CD8-positive, alpha-beta memory T cell (primary cell): ENCODE measurements at regions not wholly inside any gene's neighbourhood (a gene's known extent, or its start where the extent isn't known, plus 50 kb on each side); places are given as distances from the start of the nearest gene placed in this dataset.

Experiments
- CTCF ChIA-PET: fragments of 350-600 bp; sonication (Branson Sonifier 250); formaldehyde crosslinking; loops from one replicate; lab custom pipeline; 2021; ENCODE audit warnings: antibody characterized with exemption; lab: Charles Lee
- POLR2A ChIA-PET: fragments of 350-600 bp; sonication (Branson Sonifier 250); formaldehyde crosslinking; loops from one replicate; lab custom pipeline; 2021; ENCODE audit warnings: antibody characterized with exemption; lab: Charles Lee
- DNase-seq, 5 donors: peaks; one replicate each; pipeline versions ENCODE4 v3.0.0 to v3.0.0-alpha.2; 2020 to 2022; ENCODE audit warnings: mixed read lengths in 1 of 5
- H3K27ac ChIP-seq: one replicate; pipeline ENCODE4 v1.7.0; 2013; ENCODE audit warnings: low read depth, mild to moderate bottlenecking, low read length, moderate library complexity
- H3K27me3 ChIP-seq: 2 replicates; pipeline ENCODE4 v1.7.0; 2013; ENCODE audit warnings: low read length, mild to moderate bottlenecking; ENCODE audit not compliant: insufficient read depth, poor library complexity, severe bottlenecking
- H3K36me3 ChIP-seq: 2 replicates; pipeline ENCODE4 v1.7.0; 2013; ENCODE audit warnings: mild to moderate bottlenecking, low read length, moderate library complexity; ENCODE audit not compliant: insufficient read depth
- H3K4me1 ChIP-seq: 2 replicates; pipeline ENCODE4 v1.7.0; 2013; ENCODE audit warnings: mild to moderate bottlenecking, low read length, moderate library complexity; ENCODE audit not compliant: insufficient read depth
- H3K4me3 ChIP-seq: 2 replicates; pipeline ENCODE4 v1.7.0; 2013; ENCODE audit warnings: mild to moderate bottlenecking, low read length
- H3K9me3 ChIP-seq: 2 replicates; pipeline ENCODE4 v1.7.0; 2013; ENCODE audit warnings: mild to moderate bottlenecking, low read length
- H3K27ac Mint-ChIP-seq, 8 donors: one replicate each; pipeline ENCODE4 v1.8.0; 2020 to 2021; ENCODE audit warnings: mixed read lengths in 8 of 8, mild to moderate bottlenecking in 6 of 8, inconsistent platforms in 3 of 8, moderate library complexity in 3 of 8
- H3K27me3 Mint-ChIP-seq, 2 donors: one replicate each; pipeline ENCODE4 v1.8.0; 2020 to 2021; ENCODE audit warnings: mixed read lengths in 2 of 2, mild to moderate bottlenecking in 1 of 2, moderate library complexity in 1 of 2
- H3K36me3 Mint-ChIP-seq, 3 donors: one replicate each; pipeline ENCODE4 v1.8.0; 2020 to 2021; ENCODE audit warnings: mixed read lengths in 3 of 3, inconsistent platforms in 1 of 3, mild to moderate bottlenecking in 1 of 3
- H3K4me1 Mint-ChIP-seq, 3 donors: one replicate each; pipeline ENCODE4 v1.8.0; 2020 to 2021; ENCODE audit warnings: mixed read lengths in 3 of 3, inconsistent platforms in 1 of 3, mild to moderate bottlenecking in 1 of 3
- H3K4me3 Mint-ChIP-seq, 7 donors: one replicate each; pipeline ENCODE4 v1.8.0; 2020 to 2021; ENCODE audit warnings: mixed read lengths in 7 of 7, mild to moderate bottlenecking in 6 of 7, moderate library complexity in 4 of 7, inconsistent platforms in 2 of 7
- H3K9me3 Mint-ChIP-seq, 5 donors: one replicate each; pipeline ENCODE4 v1.8.0; 2020 to 2022; ENCODE audit warnings: mixed read lengths in 5 of 5, mild to moderate bottlenecking in 3 of 5, moderate library complexity in 2 of 5, inconsistent platforms in 1 of 5

- Histone ChIP-seq H3K27ac (no peak overlapping the region), H3K36me3 (no peaks in the 10 kb centered on the region), H3K4me1 (no peaks in the 10 kb centered on the region), H3K4me3 (no peak overlapping the region), H3K27me3 (no peaks in the 10 kb centered on the region), H3K9me3 (no peaks in the 10 kb centered on the region)
- H3K36me3 Mint-ChIP-seq = no peaks in the 10 kb centered on the region
- H3K27ac Mint-ChIP-seq = no peak overlapping the region
- no peaks in the 10 kb centered on the region for H3K27me3 Mint-ChIP-seq
- ChIA-PET POLR2A (no interaction called here), CTCF (no interaction called here)
- H3K4me1 Mint-ChIP-seq = no peaks in the 10 kb centered on the region
- no peak overlapping the region for H3K4me3 Mint-ChIP-seq
- peaks cover 0 to 6% (median 0%) of the 10 kb centered on the region in 5 donors for H3K9me3 Mint-ChIP-seq
- no peak for DNase-seq
Measured at GRCh38 chr7:32140210-32140939, 70.2 kb upstream of the PDE1C start.

- no peak overlapping the region for H3K4me3 ChIP-seq
- peaks cover 4 to 18% (median 11%) of the 10 kb centered on the region in 5 donors for H3K9me3 Mint-ChIP-seq
- CTCF ChIA-PET = no interaction called here
- no peak overlapping the region for H3K27ac Mint-ChIP-seq
- no peaks in the 10 kb centered on the region for H3K27me3 ChIP-seq
- no peaks in the 10 kb centered on the region for H3K4me1 Mint-ChIP-seq
- H3K36me3 Mint-ChIP-seq = no peaks in the 10 kb centered on the region
- H3K27ac ChIP-seq = no peak overlapping the region
- POLR2A ChIA-PET = no interaction called here
- H3K4me3 Mint-ChIP-seq = no peak overlapping the region
- no peaks in the 10 kb centered on the region for H3K36me3 ChIP-seq
- no peaks in the 10 kb centered on the region for H3K9me3 ChIP-seq
- DNase-seq = no peak
- no peaks in the 10 kb centered on the region for H3K27me3 Mint-ChIP-seq
- no peaks in the 10 kb centered on the region for H3K4me1 ChIP-seq
Measured at GRCh38 chr7:32137059-32137458, 66.9 kb upstream of the PDE1C start.

- H3K27ac ChIP-seq = no peak overlapping the region
- no peak overlapping the region for H3K4me3 Mint-ChIP-seq
- H3K36me3 ChIP-seq = no peaks in the 10 kb centered on the region
- H3K4me3 ChIP-seq = no peak overlapping the region
- CTCF ChIA-PET = no interaction called here
- POLR2A ChIA-PET = no interaction called here
- H3K27me3 ChIP-seq = no peaks in the 10 kb centered on the region
- no peaks in the 10 kb centered on the region for H3K36me3 Mint-ChIP-seq
- H3K4me1 ChIP-seq = no peaks in the 10 kb centered on the region
- peaks cover 0 to 2% of the 10 kb centered on the region in 2 donors for H3K27me3 Mint-ChIP-seq
- H3K4me1 Mint-ChIP-seq = no peaks in the 10 kb centered on the region
- H3K9me3 Mint-ChIP-seq = peaks cover 10 to 16% (median 14%) of the 10 kb centered on the region in 5 donors
- no peaks in the 10 kb centered on the region for H3K9me3 ChIP-seq
- no peak overlapping the region for H3K27ac Mint-ChIP-seq
- DNase-seq = no peak
Measured at GRCh38 chr7:32131091-32131490, 60.9 kb upstream of the PDE1C start.

- no peak overlapping the region for H3K4me3 Mint-ChIP-seq
- peaks cover 0 to 1% of the 10 kb centered on the region in 2 donors for H3K27me3 Mint-ChIP-seq
- H3K9me3 Mint-ChIP-seq = peaks cover 4 to 15% (median 9%) of the 10 kb centered on the region in 5 donors
- no peak for DNase-seq
- no peaks in the 10 kb centered on the region for H3K4me1 ChIP-seq
- no peak overlapping the region for H3K27ac Mint-ChIP-seq
- no peaks in the 10 kb centered on the region for H3K27me3 ChIP-seq
- no peaks in the 10 kb centered on the region for H3K4me1 Mint-ChIP-seq
- ChIA-PET CTCF (no interaction called here), POLR2A (no interaction called here)
- H3K36me3 Mint-ChIP-seq = no peaks in the 10 kb centered on the region
- no peaks in the 10 kb centered on the region for H3K36me3 ChIP-seq
- H3K9me3 ChIP-seq = no peaks in the 10 kb centered on the region
- no peak overlapping the region for H3K27ac ChIP-seq
- no peak overlapping the region for H3K4me3 ChIP-seq
Measured at GRCh38 chr7:32126843-32127242, 56.6 kb upstream of the PDE1C start.
